ENCODE measurements at regions not wholly inside any gene's neighbourhood (a gene's known extent, or its start where the extent isn't known, plus 50 kb on each side); places are given as distances from the start of the nearest gene placed in this dataset.
"Not testable (repeated sequence)": the region's sequence is repeated elsewhere in the genome, so short reads cannot be mapped to it uniquely, and the experiment has no call there.

- DNase-seq (ENCODE audit: low spot score), result no peak
These were observed 100.6 kb upstream of the FN1 start for GRCh38 chr2:215536510-215536909.

GRCh38 chr2:215535741-215536140 lies 99.9 kb upstream of the FN1 start:
- DNase-seq (ENCODE audit: low spot score), result no peak

- DNase-seq (ENCODE audit: low spot score), result no peak
These were observed 99.3 kb upstream of the FN1 start for GRCh38 chr2:215535125-215535668.

- not testable (repeated sequence) for DNase-seq (ENCODE audit: low spot score)
These were observed 97.8 kb upstream of the FN1 start for GRCh38 chr2:215533716-215534115.

GRCh38 chr2:215532844-215533243 lies 97.0 kb upstream of the FN1 start:
- DNase-seq (ENCODE audit: low spot score), result no peak

- no peak for DNase-seq (ENCODE audit: low spot score)
These were observed 95.4 kb upstream of the FN1 start for GRCh38 chr2:215531284-215531683.

- DNase-seq (ENCODE audit: low spot score), result no peak
These were observed 94.5 kb upstream of the FN1 start for GRCh38 chr2:215530191-215530968.

GRCh38 chr2:215529271-215529670 lies 93.4 kb upstream of the FN1 start:
- no peak for DNase-seq (ENCODE audit: low spot score)

GRCh38 chr2:215528555-215528954 lies 92.7 kb upstream of the FN1 start:
- DNase-seq (ENCODE audit: low spot score), result no peak

GRCh38 chr2:215527736-215528135 lies 91.9 kb upstream of the FN1 start:
- DNase-seq (ENCODE audit: low spot score), result no peak

GRCh38 chr2:215526341-215526740 lies 90.5 kb upstream of the FN1 start:
- no peak for DNase-seq (ENCODE audit: low spot score)

GRCh38 chr2:215522237-215522636 lies 86.4 kb upstream of the FN1 start:
- DNase-seq (ENCODE audit: low spot score), result no peak

GRCh38 chr2:215521031-215521430 lies 85.2 kb upstream of the FN1 start:
- no peak for DNase-seq (ENCODE audit: low spot score)

GRCh38 chr2:215517391-215517790 lies 81.5 kb upstream of the FN1 start:
- no peak for DNase-seq (ENCODE audit: low spot score)

- DNase-seq (ENCODE audit: low spot score), result no peak
These were observed 78.6 kb upstream of the FN1 start for GRCh38 chr2:215514516-215514915.

GRCh38 chr2:215511454-215512346 lies 75.8 kb upstream of the FN1 start:
- no peak for DNase-seq (ENCODE audit: low spot score)

- DNase-seq (ENCODE audit: low spot score), result no peak
These were observed 72.0 kb upstream of the FN1 start for GRCh38 chr2:215507836-215508235.

- no peak for DNase-seq (ENCODE audit: low spot score)
These were observed 71.3 kb upstream of the FN1 start for GRCh38 chr2:215507136-215507535.

- no peak for DNase-seq (ENCODE audit: low spot score)
These were observed 70.7 kb upstream of the FN1 start for GRCh38 chr2:215506604-215506990.

- no peak for DNase-seq (ENCODE audit: low spot score)
These were observed 69.3 kb upstream of the FN1 start for GRCh38 chr2:215505044-215505786.

- DNase-seq (ENCODE audit: low spot score), result no peak
These were observed 68.7 kb upstream of the FN1 start for GRCh38 chr2:215504547-215504946.

GRCh38 chr2:215503381-215503780 lies 67.5 kb upstream of the FN1 start:
- DNase-seq (ENCODE audit: low spot score), result no peak

Data from iPS-NIHi11 (cell line).